ENCODE measurements at regions not wholly inside any gene's neighbourhood (a gene's known extent, or its start where the extent isn't known, plus 50 kb on each side); places are given as distances from the start of the nearest gene placed in this dataset.

DNA sequence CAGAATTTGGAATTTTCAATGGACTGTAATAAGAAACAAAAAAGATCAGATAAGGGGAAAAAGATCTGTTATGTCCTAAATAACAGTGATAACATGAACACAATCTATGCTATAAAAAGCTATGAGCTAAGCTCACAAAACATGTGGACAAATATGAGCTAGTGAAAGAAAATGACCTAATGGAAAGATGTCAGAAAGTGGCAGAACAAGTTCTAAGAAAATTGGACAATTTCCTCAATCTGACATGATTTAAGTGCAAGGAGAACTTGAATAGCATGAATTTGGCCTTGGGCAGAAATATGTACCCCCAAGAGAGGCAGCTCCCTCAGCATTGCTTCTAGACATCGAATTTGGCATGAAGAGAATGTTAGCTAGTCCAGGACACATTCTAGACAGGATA is 212.0 kb upstream of the PGR start:
- TF ChIP-seq POLR2A (IDR thresholded peaks at IDR 0.05) (no peak), CTCF (IDR thresholded peaks at IDR 0.05) (no peak), EP300 (IDR thresholded peaks at IDR 0.05) (no peak)

Data from ovary (tissue), 3 donors.